GM10266 (cell line): ENCODE measurements at regions not wholly inside any gene's neighbourhood (a gene's known extent, or its start where the extent isn't known, plus 50 kb on each side); places are given as distances from the start of the nearest gene placed in this dataset.

ENCODE experiments used
- DNase-seq: peaks from one replicate; pipeline ENCODE4 v3.0.0; 2012; ENCODE audit errors: extremely low spot score
- CTCF ChIP-seq: IDR thresholded peaks from 2 replicates; pipeline ENCODE4 v1.5.1; 2012; ENCODE audit warnings: mild to moderate bottlenecking, low read depth; ENCODE audit not compliant: control insufficient read depth, insufficient read depth; ENCODE audit errors: missing control alignments

- no peak for TF ChIP-seq CTCF
- DNase-seq = no peak
Observed at GRCh38 chr1:56357927-56358690, 221.3 kb downstream of the PLPP3 start.

GRCh38 chr1:56356376-56356990 lies 222.9 kb downstream of the PLPP3 start:
- DNase-seq = no peak
- no peak for TF ChIP-seq CTCF

GRCh38 chr1:56355918-56356317 lies 223.4 kb downstream of the PLPP3 start:
- no peak for DNase-seq
- TF ChIP-seq CTCF = no peak

- DNase-seq = no peak
- TF ChIP-seq CTCF = no peak
Observed at GRCh38 chr1:56355422-56355821, 223.9 kb downstream of the PLPP3 start.

- TF ChIP-seq CTCF = no peak
- no peak for DNase-seq
Observed at GRCh38 chr1:56345831-56346230, 233.5 kb downstream of the PLPP3 start.

- TF ChIP-seq CTCF = no peak
- no peak for DNase-seq
Observed at GRCh38 chr1:56340977-56341376, 238.4 kb downstream of the PLPP3 start.

GRCh38 chr1:56339786-56340465 lies 239.4 kb downstream of the PLPP3 start:
- TF ChIP-seq CTCF = no peak
- no peak for DNase-seq
